ENCODE measurements at regions not wholly inside any gene's neighbourhood (a gene's known extent, or its start where the extent isn't known, plus 50 kb on each side); places are given as distances from the start of the nearest gene placed in this dataset.

DNA sequence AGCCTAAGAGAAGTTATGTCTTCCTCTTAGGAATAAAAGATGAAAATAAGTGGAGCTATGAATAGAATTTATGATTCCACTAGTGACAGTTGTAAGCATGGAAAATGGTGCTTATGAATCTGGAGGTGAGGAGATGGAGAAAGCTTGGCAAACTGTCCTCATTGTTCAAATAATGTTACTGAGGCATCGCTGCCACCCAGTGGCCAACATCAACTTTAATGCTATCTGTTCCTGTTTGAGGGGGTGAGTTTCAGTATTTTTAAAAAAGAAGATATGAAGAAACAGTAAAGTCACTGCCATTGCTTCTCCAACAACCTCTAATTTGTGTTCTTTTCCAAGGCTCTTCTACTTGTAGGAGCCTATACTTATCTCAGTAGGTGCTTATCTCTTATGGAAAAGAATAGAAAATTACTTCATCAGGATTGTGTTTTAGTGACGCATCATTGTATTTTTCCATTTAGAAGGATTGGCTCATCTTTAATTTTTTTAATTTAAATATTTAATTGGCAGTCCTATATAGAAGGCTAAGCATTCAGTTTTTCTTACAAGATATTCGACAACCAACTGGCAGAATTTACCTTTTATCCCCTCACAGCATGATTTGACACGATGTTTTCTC is 260.4 kb upstream of the P2RY1 start:
- H3K27me3 ChIP-seq (ENCODE audit: insufficient read depth, low read length): no peaks in the 10 kb centered on the region
- peak; percentile 83 for ATAC-seq
- H3K4me3 ChIP-seq (replicated peaks in 1 of 2; ENCODE audit: low read depth in 1 of 2, low read length in 2 of 2): no peak overlapping the region
- no peak for TF ChIP-seq EZH2 (IDR thresholded peaks at IDR 0.05)
- no peak for TF ChIP-seq SRF (IDR thresholded peaks at IDR 0.05; ENCODE audit: low read depth)
- no peak for TF ChIP-seq POLR2AphosphoS5 (IDR thresholded peaks at IDR 0.05; ENCODE audit: low read depth, low read length)
- no peak for TF ChIP-seq JUND (IDR thresholded peaks at IDR 0.05)
- TF ChIP-seq, protein P1, sequence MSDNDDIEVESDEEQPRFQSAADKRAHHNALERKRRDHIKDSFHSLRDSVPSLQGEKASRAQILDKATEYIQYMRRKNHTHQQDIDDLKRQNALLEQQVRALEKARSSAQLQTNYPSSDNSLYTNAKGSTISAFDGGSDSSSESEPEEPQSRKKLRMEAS (IDR thresholded peaks at IDR 0.05): no peak
- no peak for TF ChIP-seq EZH2phosphoT487 (IDR thresholded peaks at IDR 0.05; ENCODE audit: borderline replicate concordance)
- TF ChIP-seq EGR1 (IDR thresholded peaks at IDR 0.05; ENCODE audit: low read depth): no peak
- no peak for TF ChIP-seq ELF1 (IDR thresholded peaks at IDR 0.05; ENCODE audit: borderline replicate concordance, low read depth)
- TF ChIP-seq, protein P2, sequence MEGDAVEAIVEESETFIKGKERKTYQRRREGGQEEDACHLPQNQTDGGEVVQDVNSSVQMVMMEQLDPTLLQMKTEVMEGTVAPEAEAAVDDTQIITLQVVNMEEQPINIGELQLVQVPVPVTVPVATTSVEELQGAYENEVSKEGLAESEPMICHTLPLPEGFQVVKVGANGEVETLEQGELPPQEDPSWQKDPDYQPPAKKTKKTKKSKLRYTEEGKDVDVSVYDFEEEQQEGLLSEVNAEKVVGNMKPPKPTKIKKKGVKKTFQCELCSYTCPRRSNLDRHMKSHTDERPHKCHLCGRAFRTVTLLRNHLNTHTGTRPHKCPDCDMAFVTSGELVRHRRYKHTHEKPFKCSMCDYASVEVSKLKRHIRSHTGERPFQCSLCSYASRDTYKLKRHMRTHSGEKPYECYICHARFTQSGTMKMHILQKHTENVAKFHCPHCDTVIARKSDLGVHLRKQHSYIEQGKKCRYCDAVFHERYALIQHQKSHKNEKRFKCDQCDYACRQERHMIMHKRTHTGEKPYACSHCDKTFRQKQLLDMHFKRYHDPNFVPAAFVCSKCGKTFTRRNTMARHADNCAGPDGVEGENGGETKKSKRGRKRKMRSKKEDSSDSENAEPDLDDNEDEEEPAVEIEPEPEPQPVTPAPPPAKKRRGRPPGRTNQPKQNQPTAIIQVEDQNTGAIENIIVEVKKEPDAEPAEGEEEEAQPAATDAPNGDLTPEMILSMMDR (IDR thresholded peaks at IDR 0.05 in 2 of 3, conservative IDR thresholded peaks at IDR 0.05 in 1 of 3; ENCODE audit: borderline replicate concordance in 1 of 3, insufficient read depth in 1 of 3, low read depth in 2 of 3, low read length in 2 of 3): peak; percentile 48 to 66 (median 65)
- TF ChIP-seq RAD21 (IDR thresholded peaks at IDR 0.05; ENCODE audit: low read depth): peak; percentile 81
- no peak for TF ChIP-seq TCF7L2 (IDR thresholded peaks at IDR 0.05; ENCODE audit: borderline replicate concordance, extremely low read depth, insufficient read depth, insufficient read length)
- no peak for TF ChIP-seq SIN3A (IDR thresholded peaks at IDR 0.05; ENCODE audit: low read depth)
- TF ChIP-seq, protein P3, sequence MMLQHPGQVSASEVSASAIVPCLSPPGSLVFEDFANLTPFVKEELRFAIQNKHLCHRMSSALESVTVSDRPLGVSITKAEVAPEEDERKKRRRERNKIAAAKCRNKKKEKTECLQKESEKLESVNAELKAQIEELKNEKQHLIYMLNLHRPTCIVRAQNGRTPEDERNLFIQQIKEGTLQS (IDR thresholded peaks at IDR 0.05): no peak
- no peak for TF ChIP-seq CEBPB (IDR thresholded peaks at IDR 0.05; ENCODE audit: low read depth)
- TF ChIP-seq, protein P4, sequence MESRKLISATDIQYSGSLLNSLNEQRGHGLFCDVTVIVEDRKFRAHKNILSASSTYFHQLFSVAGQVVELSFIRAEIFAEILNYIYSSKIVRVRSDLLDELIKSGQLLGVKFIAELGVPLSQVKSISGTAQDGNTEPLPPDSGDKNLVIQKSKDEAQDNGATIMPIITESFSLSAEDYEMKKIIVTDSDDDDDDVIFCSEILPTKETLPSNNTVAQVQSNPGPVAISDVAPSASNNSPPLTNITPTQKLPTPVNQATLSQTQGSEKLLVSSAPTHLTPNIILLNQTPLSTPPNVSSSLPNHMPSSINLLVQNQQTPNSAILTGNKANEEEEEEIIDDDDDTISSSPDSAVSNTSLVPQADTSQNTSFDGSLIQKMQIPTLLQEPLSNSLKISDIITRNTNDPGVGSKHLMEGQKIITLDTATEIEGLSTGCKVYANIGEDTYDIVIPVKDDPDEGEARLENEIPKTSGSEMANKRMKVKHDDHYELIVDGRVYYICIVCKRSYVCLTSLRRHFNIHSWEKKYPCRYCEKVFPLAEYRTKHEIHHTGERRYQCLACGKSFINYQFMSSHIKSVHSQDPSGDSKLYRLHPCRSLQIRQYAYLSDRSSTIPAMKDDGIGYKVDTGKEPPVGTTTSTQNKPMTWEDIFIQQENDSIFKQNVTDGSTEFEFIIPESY (IDR thresholded peaks at IDR 0.05; ENCODE audit: extremely low read depth, insufficient replicate concordance, low read length): no peak
- RAD21 ChIA-PET (ENCODE audit: low non-redundant PET in 1 of 2, low total read pairs in 2 of 2, uncharacterized antibody in 2 of 2, unreplicated experiment in 2 of 2): interaction anchor here in 1 of 2 experiments (1.0 kb wide), 1 partner anchor 65 kb away, joined by 3 read pairs; no protein-coding TSS in a partner anchor
- peak overlapping the region; percentile 84 for H2AFZ ChIP-seq (ENCODE audit: low read depth, low read length, poor library complexity, severe bottlenecking)
- H3K4me1 ChIP-seq (ENCODE audit: control insufficient read depth in 1 of 2, insufficient read depth in 2 of 2, low read length in 2 of 2): no peaks in the 10 kb centered on the region
- BruUV-seq (replicated peaks): no TSS peak
- no peak overlapping the region for H3K4me2 ChIP-seq (ENCODE audit: low read length)
- intact Hi-C loops (cut with micrococcal nuclease): loop anchor here (1.0 kb wide), 1 partner anchor 100 kb away; no protein-coding TSS in a partner anchor
- no peak overlapping the region for H3K9ac ChIP-seq (ENCODE audit: low read length)
- H3K27ac ChIP-seq (ENCODE audit: low read depth, low read length): no peak overlapping the region
- H3K36me3 ChIP-seq (ENCODE audit: control insufficient read depth in 1 of 2, insufficient read depth in 2 of 2, low read length in 2 of 2): no peaks in the 10 kb centered on the region
- POLR2A ChIA-PET: no interaction called here
- no peaks in the 10 kb centered on the region for H4K20me1 ChIP-seq (ENCODE audit: insufficient read depth)
- no peaks in the 10 kb centered on the region for H3K9me3 ChIP-seq (ENCODE audit: control insufficient read depth in 1 of 2, insufficient read depth in 1 of 2, low read depth in 1 of 2, low read length in 2 of 2)
- no peaks in the 10 kb centered on the region for H3K9me2 ChIP-seq (ENCODE audit: insufficient read depth)
- CTCF ChIA-PET: interaction anchor here (1.0 to 1.7 kb wide), 6 partner anchors 10 to 387 kb away, joined by 3 to 12 read pairs (median 4); no protein-coding TSS in a partner anchor
- peak; percentile 38 for DNase-seq (ENCODE audit: low read depth, low spot score)
- no peaks in the 10 kb centered on the region for H3K79me2 ChIP-seq (ENCODE audit: insufficient read depth, low read length)
